Medulla oblongata (tissue), 1 donor: ENCODE measurements at regions not wholly inside any gene's neighbourhood (a gene's known extent, or its start where the extent isn't known, plus 50 kb on each side); places are given as distances from the start of the nearest gene placed in this dataset.

Experiments used
- DNase-seq: peaks from one replicate; pipeline ENCODE4 v3.0.0-alpha.2; 2015; ENCODE audit errors: extremely low spot score

DNA sequence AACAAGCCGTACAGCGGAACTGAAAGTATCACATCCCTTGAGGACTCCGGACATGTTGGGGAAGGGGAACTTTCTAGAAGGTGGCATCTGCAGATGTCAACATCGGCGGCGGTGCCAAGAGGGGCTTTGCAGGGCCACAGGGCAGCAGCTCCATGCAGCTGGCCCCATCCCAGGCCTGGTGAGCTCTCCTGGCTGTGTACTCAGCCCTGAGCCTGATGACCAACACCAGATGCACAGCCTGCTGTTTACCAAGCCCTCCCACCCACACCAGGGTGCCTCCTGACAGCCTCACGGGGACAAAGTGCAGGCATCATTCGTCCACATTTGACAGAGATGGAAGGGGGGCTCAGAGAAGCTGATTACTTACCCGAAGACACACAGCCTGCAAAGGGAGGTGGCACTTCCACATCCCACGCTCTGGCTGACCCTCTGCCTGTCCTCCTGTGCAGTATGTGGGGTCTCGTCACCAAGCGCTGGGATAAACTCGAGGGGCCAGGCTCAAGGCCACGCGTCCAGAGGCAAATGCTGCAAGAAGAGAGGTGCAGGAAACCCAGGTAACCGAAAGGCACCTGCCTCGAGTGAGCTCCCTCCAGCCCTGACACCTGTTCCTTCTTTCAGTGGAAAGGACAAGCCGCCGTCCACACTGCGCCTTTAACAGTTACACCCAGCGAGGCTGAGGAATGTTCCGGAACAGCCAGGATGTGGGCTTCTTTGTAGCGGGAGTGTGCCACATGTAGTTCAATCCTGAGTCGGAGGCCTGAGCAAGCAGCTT, 69.0 kb upstream of the ASAP2 start:
- DNase-seq, result peak; percentile 40

DNA sequence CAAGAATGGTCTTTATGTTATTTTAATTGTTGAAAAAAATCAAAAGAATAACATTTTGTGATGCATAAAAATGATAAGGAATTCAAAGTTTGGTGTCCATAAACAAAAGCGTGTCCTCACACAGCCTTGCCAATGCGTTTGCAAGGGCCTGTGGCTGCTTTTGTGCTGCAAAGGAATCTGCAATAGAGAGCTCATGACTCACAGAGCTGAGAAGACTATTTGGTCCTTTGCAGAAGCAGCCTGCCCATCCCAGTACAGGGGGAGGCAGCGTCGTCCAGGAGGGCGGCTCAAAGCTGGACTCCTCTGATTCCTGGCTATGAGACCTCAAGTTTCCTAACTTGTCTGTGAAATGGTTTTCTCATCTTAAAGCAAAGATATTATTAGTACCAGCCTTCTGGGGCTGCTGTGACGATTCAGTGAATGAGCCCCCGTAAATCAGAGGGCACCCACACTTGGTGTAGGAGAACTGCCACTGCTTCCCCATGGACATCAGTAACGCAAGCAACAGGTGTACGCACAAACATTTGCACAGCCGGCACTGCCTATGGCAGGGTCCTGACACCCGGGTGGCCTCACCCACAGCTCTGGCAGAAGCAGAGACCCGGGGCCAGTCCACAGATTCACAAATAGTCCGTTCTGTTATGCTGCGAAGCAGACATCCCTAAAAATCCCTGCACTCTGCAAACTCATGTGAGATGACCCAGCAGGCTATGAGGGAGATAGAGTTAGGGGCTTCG, 70.6 kb upstream of the ASAP2 start:
- DNase-seq, result no peak

DNA sequence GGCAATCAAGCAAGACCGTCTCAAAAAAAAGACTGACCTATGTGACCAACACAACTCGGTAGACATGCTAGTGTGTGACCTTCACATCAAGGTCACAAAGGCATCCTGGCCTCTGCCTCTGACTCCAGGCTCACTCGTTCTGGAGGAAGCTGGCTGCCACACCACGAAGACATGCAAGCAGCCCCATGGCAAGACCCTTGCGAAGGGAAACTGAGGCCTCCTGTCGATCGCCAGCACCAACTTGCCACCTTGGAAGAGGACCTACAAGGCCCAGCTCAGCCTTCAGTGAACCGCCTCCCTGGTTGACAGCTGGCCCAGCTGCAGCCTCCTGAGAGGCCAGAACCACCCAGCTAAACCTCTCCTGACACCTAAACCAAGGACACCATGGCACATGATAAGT, 79.3 kb upstream of the ASAP2 start:
- no peak for DNase-seq

DNA sequence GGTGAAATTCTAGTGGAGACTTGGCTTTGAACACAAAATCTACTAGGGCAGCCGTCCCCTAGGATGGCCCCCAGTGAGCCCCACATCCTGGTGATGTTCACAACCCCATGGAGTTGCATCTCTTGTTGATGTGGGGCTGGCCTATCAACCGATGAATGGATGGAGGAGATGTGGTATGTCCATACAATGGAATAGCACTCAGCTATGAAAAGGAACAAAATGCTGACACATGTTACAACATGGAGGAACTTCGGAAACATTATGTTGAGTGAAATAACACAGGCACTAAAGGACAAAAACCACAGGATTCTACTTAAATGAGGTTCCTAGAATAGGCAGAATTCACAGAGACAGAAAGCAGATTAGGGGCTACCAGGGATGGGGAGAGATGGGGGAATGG, 80.1 kb upstream of the ASAP2 start:
- no peak for DNase-seq

DNA sequence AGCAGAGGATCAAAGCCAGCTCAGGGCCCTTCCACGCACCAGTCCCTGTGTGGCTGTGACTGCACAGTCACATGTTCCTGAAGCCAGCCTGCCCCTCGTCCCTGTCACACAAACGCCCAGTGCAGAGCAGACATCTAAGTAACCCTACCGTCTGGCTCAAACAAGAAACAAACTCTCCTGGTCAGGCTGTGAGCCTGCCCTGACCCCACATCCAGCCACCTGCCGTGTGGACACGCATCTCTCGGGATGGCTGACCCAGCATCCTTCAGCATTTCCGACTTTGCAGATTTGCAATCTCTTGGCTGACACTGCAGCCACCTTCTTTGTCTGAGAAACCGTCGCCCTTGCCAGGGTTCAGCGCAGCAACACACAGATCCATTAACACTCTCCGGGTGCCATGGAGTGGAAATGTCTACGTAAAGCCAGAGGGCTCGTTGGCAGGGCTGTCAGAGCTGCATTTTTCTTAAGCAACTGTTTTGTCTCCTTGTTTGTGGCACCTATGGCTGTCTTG, 82.3 kb upstream of the ASAP2 start:
- DNase-seq, result no peak

DNA sequence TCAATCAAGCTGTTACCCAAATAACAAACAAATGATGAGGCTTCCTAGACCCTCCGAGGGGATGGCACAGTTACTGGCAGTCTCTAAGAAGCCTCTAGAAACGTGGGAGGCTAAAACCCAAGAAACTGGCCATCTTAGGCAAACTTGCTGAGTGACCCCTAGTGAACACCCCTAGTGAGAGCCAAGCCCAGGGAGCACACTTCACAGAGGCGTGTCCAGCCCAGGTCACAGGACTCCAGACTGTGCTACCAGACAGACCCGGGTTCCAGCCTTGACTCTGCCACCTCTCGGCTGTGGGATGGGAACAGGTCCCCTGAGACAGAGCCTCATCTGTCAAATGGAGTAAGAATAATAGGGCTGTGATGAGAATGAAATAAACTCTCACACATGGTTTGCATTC, 83.5 kb upstream of the ASAP2 start:
- no peak for DNase-seq

DNA sequence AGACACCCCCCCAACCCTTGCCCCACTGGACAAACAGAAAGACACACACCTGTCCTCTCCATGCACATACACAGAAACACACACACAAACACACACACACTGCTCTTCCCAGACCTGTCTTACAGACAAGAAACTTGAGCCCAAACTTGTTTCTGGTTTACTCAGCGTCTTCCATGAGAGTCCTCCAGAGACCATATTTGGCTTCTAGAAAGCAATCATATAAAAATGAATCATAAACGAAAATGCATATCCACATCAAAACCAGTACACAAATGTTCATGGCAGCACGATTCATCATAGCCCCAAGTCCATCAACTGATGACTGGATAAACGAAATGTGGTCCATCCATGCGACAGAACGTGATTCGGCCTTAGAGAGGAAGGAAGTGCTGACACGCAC, 84.2 kb upstream of the ASAP2 start:
- DNase-seq, result no peak

DNA sequence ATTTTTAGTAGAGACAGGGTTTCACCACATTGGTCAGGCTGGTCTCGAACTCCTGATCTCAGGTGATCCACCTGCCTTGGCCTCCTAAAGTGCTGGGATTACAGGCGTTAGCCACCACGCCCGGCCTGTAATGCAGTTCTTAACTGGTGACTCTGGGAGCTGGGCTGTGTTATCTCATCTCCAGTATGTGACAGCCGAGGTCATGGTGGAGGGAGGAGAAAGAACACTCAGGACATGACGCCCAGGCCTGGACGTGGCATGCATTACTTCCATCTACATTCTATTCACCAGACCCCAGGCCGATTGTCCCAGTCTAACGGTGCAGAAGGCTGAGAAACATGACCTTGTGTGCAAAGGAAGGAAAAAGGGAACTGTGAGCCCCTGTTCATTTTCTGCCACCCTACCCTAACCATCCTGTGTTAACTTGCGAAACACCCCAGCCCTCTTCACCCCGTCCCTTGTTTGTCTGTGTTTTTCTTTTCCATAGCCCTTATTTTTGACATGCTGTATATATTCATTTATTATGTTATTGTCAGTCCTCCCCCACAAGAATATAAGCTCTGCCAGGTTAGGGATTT, 88.1 kb upstream of the ASAP2 start:
- DNase-seq, result no peak

DNA sequence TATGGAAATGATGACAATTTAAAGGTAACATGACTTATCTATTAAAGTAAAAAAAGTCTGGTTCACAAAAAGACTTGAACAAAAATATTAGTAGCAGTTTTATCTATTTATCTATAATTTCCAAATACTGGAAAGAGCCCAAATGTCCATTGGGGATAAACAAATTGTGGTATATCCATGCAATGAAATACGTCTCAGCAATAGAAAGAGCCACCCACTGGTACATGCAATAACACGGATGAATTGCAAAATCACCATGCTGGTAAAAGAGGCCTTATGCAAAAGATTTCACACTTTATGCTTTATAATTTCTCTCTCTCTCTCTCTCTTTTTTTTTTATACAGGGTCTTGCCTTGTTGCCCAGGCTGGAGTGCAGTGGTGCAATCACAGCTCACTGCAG, 91.4 kb upstream of the ASAP2 start:
- no peak for DNase-seq

DNA sequence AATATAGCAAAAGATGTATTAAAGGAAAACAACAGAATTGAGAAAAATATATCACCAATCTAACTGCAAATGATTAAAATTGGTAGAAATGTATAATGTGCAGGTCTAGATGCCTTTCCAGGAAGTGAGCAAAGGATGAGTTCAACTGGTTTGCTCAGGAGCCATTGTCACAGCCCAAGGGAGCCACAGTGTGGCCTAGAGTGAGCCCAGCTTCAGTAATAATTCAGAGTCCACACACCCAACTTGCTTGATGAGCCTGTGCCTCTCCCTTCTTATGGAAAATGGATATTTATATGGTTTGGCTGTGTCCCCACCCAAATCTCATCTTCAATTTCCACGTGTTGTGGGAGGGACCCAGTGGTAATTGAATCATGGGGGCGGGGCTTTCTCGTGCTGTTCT, 92.2 kb upstream of the ASAP2 start:
- no peak for DNase-seq

DNA sequence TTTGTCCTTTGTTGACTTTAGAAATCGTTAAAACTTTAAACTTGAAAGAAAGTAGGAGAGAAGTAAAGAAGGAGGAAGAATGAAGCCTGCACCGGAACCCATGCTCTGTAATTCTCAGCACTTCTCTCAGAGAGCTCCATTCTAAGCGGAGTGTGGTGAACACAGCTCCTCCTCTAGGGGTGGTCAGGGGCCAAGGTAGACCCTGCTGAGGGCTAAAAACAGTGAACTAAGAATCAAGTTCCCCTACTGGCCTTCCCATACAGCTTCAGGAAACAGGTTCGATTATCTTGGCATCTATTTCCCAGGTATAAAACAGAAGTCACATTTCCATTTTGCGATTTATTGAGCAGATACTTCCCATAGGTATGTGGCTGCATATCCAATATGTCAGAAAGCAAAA, 92.7 kb upstream of the ASAP2 start:
- DNase-seq, result no peak

DNA sequence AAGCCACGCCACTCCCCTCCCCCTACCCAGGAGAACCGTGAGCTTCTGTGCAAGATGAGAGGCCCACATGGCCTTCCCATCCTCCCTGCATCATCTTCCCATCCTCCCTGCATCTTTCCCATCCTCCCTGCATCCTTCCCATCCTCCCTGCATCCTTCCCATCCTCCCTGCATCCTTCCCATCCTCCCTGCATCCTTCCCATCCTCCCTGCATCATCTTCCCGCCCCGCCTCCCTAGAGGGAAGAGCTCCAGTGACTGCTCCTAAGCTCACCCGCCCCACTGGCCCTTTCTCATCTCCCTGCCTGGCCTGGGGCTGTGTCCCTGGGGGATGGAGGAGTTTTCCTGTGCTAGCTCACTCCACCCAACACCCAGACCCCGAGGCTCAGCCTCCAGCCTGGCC, 93.3 kb upstream of the ASAP2 start:
- DNase-seq, result no peak

DNA sequence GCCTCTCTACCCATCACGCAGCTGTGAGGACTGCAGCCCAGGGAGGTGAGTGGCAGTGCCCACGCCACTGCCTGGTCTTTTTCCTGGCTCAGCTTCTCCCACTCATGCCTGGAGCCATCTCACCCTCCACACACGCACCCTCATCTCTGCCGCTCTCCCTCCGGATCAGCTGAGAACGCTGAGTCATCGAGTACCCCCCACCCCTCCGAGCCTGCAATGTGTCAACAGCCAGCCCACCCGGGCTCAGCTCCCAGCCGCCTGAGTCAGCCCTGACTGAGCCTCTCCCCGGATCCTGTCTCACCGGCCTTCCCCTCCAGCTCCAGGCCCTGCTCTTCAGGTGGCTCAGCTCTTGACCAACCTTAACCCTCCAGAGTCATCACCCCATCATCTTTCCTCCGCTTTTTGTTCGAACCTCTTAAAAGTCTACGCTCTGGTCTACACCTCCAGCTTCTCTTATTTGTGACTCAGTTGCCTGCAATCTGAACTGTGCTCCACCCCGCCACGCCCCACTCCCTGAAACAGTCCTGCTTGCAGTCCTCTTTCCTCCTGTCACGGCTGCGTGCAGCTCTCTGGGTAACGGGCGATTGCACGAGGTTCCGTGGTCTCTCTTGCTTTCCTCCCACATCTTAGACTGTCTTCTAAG, 94.4 kb upstream of the ASAP2 start:
- peak; percentile 20 for DNase-seq

DNA sequence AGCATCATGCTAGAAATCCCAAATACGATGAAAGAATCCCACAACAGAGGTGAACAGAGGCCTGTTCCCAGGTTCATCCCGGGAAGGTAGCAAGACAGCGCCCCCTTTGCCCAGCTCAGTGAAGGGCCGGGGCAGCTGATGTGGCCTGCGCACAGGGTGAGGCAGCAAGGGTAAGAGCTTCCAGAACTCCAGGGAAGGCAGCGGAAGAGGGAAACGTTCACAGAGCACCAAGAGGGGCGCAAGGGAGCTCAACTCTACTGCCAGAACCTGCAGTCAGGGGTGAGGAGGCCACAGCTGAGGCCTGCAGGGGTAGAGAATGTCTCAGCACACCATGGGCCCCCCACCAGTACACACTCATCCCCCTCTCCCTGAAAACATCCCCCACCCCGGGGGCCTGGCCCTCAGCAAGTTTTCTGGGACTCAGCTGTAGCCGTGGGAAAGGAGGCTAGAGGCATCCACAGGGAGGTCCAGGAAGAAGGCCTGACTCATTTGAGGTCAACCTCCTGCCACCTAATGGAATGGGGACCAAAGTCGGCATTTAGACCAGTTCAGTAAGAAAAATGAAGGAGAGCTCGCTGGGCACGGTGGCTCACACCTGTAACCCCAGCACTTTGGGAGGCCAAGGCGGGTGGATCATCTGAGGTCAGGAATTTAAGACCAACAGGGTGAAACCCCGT, 95.6 kb upstream of the ASAP2 start:
- no peak for DNase-seq

DNA sequence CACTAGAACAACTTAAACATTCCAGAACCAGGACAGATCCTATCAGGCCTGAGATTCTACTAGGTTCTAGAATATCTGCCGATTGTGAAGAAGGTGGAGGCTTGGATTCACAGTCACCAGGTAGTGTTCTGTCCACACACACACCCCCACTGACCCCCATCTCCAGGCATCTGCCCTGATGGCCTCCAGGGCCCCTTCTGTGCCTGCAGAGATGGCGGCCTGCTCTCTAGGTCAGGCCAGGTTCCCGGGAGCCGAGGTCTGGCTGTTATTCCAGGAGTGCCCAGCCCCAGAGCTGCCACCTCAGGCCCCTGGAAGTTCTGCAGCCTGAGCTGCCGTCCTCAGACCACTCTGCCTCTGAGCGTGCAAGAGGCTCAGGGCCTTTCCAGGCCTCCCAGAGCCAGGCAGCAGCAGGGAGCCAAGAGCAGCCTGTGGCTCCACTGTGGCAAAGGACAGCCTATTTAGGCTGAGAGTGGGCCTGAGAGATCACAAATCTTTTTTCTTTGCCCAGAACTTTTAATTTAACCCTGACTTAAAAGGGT, 96.2 kb upstream of the ASAP2 start:
- no peak for DNase-seq

DNA sequence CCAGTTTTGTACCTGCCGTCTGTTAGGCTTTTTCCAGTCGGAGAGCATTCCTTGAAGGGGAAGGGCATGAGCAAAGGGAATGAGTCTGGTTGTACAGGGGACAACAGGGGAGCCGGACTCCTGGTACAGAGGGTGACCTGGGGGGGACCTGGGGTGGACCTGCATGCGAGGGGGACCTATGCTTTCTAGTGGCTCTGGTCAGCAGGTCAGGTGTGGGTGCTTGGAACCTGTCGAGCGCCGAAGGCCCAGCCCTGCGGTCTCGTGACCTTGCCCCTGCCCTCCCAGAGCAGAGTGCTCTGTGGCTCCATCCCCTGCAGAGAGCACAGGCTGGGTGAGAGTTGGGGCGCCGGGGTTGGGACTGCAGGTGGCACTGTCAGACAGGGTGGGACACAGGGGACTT, 96.7 kb upstream of the ASAP2 start:
- DNase-seq, result no peak

DNA sequence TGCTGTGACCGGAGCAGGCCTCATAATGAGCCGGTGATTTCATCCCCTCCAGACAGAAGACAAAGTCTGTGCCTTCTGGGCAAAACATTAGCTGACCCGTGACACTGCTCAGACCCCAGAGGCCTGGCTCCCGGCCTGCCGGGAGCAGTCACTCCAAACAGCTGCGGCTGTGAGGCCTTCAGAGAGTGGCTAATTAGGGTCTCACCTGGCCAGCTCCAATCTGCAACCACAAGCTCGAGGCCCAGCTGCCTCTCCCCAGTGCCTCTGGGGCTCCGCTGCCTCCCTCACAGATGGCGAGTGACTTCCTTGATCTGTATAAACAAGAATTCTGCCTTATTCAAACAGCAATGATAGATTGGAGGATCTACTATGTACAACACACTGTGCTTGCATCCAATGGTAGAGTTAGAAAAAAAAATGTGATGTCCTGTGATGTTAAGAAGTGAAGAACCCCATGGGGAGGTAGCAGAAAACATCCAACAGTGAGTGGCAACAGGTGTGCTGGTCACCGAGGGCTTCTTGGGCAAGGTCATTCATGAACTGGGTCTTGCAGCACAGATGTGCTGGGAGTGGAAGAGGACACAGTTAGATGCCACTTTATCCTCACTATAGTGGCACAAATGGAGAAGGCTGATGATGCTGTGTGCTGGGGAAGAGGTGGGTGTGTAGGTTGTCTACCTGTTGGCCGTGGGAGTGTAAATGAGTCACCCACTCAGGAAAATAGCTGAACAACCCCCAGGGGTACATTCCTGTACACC, 98.2 kb upstream of the ASAP2 start:
- no peak for DNase-seq

DNA sequence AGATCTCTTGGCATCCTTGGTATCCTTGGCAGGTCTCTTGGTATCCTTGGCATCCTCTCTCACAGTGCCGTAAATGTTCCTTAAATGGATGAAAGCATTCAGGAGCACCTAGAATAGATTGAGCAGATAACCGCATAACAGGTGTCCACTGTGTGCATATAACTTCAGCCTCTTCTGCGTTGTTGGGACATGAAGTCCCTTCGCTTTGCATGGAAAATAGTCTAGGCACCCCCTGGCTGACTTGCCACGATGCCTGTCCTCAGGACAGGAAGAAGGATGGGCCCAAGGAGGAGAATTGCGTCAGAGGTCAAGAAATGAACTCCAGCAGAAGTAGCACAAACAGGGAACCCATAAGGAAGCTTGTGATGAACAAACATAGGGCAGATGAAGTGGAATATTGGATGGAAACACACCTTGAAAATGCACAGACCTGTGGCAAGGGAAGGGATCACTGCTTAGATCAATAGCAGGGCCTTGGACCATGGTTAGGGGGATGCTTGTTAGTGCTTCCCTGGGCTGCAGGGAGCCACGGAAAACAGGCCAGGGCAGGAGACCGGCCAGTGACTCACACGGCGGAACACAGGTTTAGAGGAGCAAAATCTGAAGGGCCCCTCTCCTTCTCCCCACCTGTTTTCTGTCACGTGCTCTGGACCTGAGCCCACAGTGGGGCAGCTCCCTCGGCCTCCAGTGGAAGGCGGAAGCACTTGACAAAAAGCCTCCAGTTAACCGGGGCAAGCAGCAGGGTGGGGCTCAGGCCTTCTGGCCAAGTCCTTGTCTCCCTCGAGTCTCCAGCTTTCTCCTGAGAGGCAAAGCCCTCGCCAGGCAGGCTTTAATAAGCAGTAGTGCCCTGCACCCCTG, 99.2 kb upstream of the ASAP2 start:
- DNase-seq, result no peak

DNA sequence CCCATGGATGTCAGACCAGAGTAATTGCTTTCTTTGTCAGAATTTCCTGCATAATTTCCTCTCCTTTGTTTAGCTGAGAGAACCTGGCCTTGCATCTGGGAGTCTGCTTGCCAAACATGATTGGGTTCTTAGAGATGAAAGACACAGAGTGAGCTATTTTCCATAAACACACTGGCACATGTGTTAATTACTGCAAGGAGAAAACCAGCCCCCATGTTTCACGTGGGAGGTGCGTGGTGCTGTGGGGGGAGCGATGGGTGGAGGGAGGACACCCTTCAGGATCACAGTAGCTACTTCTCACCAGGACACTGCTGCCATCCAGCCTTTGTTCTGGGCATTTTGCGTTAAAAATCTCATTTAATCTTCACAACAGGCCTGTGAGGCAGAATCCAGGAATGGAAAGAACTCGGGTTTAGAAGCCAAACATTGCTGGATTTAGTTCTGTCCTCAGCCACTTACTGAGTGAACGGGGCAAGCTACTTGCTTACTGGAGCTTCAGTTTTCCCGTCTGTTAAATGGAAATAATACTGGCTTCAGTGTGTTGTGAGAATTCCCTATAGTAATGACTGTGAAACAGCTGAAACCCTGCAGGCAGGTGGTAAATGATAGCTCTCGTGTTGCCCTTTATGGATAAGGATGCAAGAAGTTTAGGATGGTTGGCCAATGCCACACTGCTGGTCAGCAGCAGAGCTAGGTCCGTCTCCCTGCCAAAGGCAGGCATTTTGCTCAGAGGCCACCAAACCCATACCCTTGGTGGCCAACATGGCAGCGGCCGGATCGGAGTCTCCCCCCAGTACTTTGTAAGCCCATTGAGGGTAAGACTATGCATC, 100.1 kb upstream of the ASAP2 start:
- DNase-seq, result no peak
